ENCODE measurements at regions not wholly inside any gene's neighbourhood (a gene's known extent, or its start where the extent isn't known, plus 50 kb on each side); places are given as distances from the start of the nearest gene placed in this dataset.

GRCh38 chr13:32964987-32965386 is 51.2 kb upstream of the KL start:
- Mint-ChIP-seq H3K27me3 (ENCODE audit: low read depth, poor library complexity) (peaks cover 11% of the 10 kb centered on the region), H3K4me3 (no peak overlapping the region), H3K4me1 (no peaks in the 10 kb centered on the region), H3K36me3 (ENCODE audit: low read depth) (no peaks in the 10 kb centered on the region), H3K27ac (no peak overlapping the region), H3K9me3 (no peaks in the 10 kb centered on the region)
- TF ChIP-seq CTCF (IDR thresholded peaks at IDR 0.05), result no peak
- no peak for DNase-seq

Measured in nephron progenitor cell (in vitro differentiated cells).